Liver (tissue), 3 donors: ENCODE measurements at regions not wholly inside any gene's neighbourhood (a gene's known extent, or its start where the extent isn't known, plus 50 kb on each side); places are given as distances from the start of the nearest gene placed in this dataset.

Source experiments
- CTCF ChIP-seq: fragments of 150-350 bp; IDR thresholded peaks from 2 replicates; pipeline ENCODE4 v1.5.1; 2017; ENCODE audit warnings: improper control_type of control experiment, low read depth, low read length; ENCODE audit not compliant: missing input control
- EGR1 ChIP-seq, 2 donors: IDR thresholded peaks; 2 replicates each; pipeline ENCODE4 v1.6.1; 2016 to 2018; ENCODE audit warnings: antibody characterized with exemption in 2 of 2, low read depth in 2 of 2
- GABPA ChIP-seq, 2 donors: IDR thresholded peaks in 1 of 2; conservative IDR thresholded peaks in 1 of 2; 2 replicates each; pipeline ENCODE4 v1.6.1; 2016; ENCODE audit warnings: antibody characterized with exemption in 2 of 2, mild to moderate bottlenecking in 1 of 2, moderate library complexity in 1 of 2
- HNF4G ChIP-seq: IDR thresholded peaks from 2 replicates; pipeline ENCODE4 v1.6.1; 2016; ENCODE audit warnings: antibody characterized with exemption
- JUND ChIP-seq, 2 donors: IDR thresholded peaks; 2 replicates each; pipeline ENCODE4 v1.6.1; 2016; ENCODE audit warnings: antibody characterized with exemption in 2 of 2
- MAX ChIP-seq: IDR thresholded peaks from 2 replicates; pipeline ENCODE4 v1.6.1; 2016; ENCODE audit warnings: antibody characterized with exemption
- RAD21 ChIP-seq, 2 donors: IDR thresholded peaks; 2 replicates each; pipeline ENCODE4 v1.6.1; 2016; ENCODE audit warnings: antibody characterized with exemption in 2 of 2, mild to moderate bottlenecking in 2 of 2
- REST ChIP-seq: IDR thresholded peaks from 2 replicates; pipeline ENCODE4 v1.6.1; 2016; ENCODE audit warnings: antibody characterized with exemption, mild to moderate bottlenecking
- RXRA ChIP-seq, 2 donors: IDR thresholded peaks; 2 replicates each; pipeline ENCODE4 v1.6.1; 2017 to 2018; ENCODE audit warnings: antibody characterized with exemption in 2 of 2, mild to moderate bottlenecking in 1 of 2
- TAF1 ChIP-seq: conservative IDR thresholded peaks from 2 replicates; pipeline ENCODE4 v1.6.1; 2016; ENCODE audit warnings: antibody characterized with exemption, mild to moderate bottlenecking
- YY1 ChIP-seq: IDR thresholded peaks from 2 replicates; pipeline ENCODE4 v1.6.1; 2016; ENCODE audit warnings: antibody characterized with exemption, mild to moderate bottlenecking
- ZBTB33 ChIP-seq: IDR thresholded peaks from 2 replicates; pipeline ENCODE4 v1.6.1; 2016; ENCODE audit warnings: antibody characterized with exemption
- donor health status: healthy.
- donor health status: healthy.

GRCh38 chr15:95501865-95502264, 828.6 kb upstream of the NR2F2 start:
- no peak for TF ChIP-seq CTCF
- TF ChIP-seq RAD21 (IDR thresholded peaks at IDR 0.05): no peak
- TF ChIP-seq MAX: no peak
- TF ChIP-seq JUND (IDR thresholded peaks at IDR 0.05): no peak
- no peak for TF ChIP-seq REST
- no peak for TF ChIP-seq HNF4G
- TF ChIP-seq ZBTB33: no peak
- TF ChIP-seq TAF1: no peak
- no peak for TF ChIP-seq YY1
- no peak for TF ChIP-seq EGR1 (IDR thresholded peaks at IDR 0.05; ENCODE audit: low read depth in 2 of 2)
- no peak for TF ChIP-seq GABPA (IDR thresholded peaks at IDR 0.05 in 1 of 2, conservative IDR thresholded peaks at IDR 0.05 in 1 of 2)
- TF ChIP-seq RXRA (IDR thresholded peaks at IDR 0.05): no peak
